ENCODE measurements at regions not wholly inside any gene's neighbourhood (a gene's known extent, or its start where the extent isn't known, plus 50 kb on each side); places are given as distances from the start of the nearest gene placed in this dataset.
A peak's percentile ranks its signal among the peaks of the same experiment; 100 is the strongest.

DNA sequence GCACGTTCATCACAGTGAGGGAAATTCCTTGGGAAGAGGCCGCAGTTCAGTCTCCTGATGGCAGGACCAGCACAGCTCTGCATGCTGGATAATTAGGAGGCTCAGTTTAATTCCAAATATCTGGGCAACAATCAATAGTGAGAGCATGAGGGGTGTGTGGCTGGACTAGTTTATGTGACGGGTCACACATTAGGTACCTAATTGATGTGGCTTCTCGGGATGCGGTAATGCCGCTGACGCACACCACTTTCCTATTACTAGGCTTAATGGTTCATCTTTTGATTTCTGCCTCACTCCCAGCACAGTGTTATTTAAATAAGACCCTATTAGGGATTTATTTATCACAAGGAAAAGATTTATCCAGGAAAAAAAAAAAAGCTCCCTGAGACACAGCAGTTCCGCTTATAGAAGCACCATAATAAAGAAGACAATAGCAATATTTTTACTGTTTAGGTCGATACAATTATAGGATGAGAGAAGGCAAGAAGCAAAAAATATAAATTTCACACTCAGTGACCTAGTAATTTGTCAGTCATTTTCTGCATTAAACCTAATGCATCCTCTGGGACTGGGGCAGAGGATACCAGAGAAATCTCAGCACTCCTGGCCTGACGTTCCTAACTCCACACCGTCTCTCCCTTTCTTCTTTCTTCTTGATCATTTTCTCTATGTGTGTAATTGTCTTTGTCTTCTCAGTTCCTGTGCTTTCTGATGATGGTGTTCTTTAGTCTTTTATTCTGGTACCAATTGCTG, 264.7 kb upstream of the SLC14A2 start:
- no peak for DNase-seq

DNA sequence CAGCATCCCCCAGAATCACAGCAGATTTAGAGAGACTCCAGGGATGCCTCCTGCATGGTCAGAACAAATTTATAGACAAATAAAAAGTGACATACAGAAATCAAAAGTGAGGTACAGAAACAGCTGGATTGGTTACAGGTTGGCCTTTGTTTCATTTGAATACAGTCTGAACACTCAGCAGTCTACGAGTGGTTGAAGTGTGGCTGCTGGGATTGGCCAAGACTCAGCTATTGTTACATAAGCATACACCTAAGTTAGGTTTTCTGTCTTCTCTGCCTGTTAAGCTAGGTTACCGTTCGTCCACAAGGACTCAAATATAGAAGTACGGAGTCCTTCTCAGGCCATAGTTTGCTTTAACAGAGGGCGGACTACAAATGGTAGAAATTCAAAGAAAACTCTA, 262.4 kb upstream of the SLC14A2 start:
- no peak for DNase-seq

DNA sequence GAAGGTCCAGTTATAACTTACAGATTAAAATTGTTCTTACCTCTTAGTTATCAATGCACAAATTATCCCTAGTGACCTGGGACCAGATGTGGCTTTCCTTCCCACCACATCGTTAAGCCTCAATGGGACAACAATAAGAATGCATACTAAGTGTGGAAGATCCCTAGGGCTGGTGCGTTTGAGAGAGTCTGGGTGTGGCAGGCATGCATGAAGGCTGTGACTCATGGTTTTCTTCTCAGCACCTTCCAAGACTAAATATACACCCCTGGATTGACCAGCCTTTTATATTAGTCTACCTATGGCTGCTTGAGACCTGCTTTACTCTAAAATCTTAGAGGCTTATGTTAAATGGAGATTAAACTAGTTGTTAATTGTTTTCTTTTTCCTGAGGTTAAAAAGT, 261.7 kb upstream of the SLC14A2 start:
- no peak for DNase-seq

DNA sequence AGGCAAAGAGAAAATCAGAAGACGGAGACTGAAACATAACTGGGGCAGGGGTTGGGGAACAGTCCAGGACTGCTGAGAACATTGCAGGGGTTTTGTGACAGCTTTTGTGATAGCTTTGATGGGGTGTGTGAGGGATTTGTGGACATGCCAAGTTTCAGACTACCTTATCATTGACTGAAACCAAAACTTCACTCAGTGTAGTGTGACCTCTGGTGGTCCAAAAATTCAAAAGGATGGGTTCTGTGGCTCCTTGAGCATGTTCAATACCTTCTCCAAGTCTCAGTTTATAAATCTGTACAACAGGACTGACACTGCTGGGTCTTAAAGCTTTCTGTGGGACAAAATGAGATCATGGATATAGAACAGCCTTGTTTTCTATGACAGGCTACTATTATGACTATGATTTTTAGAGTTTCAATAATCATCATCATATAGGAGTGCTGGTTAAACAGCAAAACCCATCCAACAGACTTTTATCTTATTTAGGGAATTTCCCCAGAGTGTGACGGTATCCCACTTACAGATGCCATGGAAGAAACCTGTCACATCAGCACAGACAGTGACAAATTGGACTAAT, 259.2 kb upstream of the SLC14A2 start:
- no peak for DNase-seq

DNA sequence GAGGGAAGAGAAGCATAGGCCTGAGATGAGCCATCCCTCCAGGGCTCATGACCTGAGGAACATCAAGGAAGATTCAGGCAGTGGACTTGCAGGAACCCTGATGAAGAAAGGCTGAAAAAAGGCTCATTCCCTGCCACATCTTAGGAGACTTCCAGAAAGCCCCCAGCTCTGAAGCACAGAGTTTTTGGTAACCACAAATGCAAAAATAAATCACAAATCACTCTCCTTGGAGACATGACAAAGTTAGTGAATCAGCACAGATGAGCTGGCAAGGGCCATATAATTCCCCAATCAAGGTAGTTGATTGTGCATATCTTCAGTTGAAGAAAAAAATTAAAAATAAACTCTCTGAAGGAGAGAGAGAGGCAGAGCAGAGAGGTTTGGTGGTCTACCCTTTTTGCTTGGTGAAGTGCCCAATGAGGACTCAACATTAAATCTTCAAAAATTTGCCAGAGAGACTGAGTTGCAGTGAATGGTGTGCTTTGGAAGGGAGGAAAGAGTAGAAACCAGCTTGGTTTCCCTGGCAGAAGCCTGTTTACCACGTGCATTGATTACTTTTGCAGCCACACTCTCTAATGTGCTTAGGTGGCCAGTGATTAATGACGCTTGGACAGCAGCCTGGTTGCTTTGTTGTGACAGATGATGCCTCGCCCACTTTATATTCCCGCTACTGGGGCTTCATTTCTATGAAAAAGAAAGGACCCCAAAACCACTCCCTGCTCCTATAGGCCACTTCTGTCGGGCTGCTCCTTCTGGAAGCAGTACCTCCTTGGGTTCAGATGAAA, 257.4 kb upstream of the SLC14A2 start:
- DNase-seq, result no peak

DNA sequence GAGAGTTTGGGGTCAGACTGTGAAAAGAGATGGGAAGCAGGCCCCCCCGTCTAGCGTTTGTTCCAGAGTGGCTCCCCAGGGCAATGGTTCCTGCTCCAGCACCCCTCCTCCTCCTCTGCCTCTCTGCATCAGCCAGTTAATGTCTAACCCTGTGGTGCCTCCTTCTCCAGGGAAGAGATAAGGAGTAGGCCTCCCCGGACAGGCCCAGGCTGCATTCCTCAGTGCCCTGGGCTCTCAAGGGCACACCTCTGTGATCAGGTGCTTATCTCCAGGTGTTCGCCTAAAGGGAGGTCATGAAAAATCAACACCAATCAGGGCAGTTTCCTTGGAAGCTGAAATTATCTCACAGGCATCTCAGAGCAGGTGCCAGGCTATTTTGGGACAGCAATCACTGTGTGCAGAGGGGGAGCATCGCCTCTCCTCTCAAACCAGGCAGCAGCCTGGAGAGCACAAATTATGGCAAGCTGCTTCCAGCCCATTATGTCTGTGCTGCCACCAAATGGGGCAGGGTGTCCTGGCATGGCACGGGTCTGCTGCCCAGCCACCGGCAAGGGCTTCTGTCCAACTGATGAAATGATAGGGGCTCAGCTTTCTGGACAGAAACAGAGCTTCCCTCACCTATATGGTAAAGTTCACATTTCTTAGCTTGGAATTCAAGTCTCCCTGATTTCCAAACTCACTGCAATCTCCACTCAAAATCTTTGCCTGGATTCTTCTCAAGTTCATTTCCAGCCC, 255.8 kb upstream of the SLC14A2 start:
- peak; percentile 18 for DNase-seq

DNA sequence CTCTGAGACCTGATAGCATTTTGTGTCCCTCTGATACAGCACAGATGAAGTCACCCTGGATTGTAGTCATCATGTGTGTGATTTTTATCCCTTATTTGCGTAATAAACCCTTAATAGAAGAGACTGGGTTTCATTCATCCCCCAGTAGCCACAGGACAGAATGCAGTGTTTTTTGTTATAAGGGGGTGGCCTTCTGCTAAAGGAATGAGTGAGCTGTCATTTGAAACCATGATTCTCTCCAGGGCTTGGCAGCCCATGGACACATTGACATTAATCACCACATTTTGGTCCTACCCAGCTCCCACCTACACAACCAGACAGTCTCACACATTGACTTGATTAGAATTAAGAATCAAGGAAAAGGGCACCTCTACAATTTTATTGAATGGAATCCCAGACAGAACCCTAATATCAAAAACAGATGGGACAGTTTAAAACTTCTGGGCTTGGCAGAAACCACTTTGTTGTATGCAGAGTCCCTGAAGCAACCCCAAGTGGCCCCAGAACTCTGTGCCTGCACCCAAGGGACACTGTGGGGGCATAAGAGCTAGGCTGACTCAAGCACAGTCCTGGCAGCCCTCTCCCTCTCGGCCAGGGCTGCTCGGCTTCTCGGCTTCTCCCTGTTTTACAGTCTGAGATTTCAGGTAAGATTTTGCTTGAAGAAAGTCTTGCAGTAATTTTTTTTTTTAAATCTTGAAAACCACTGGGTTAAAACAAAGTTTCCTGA, 254.0 kb upstream of the SLC14A2 start:
- DNase-seq, result no peak

DNA sequence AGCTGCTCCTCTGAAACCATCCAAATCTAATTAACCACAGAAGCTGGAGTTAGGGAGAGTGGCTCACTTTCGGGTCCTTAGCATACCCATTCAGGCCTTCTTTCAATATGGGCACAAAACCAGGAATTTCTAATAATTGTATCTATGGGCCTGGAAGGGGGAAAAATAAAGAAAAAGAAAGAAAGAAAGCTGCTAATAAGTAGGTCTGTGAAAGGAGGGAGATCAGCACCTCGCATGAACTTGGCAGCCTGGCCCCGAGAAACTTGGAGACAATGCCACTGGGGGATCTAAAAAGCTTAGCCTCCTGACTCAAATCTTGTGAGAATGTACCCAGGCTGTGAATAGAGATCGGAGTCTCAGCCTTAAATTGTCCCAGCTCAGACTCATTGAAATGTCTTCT, 252.1 kb upstream of the SLC14A2 start:
- DNase-seq, result no peak

DNA sequence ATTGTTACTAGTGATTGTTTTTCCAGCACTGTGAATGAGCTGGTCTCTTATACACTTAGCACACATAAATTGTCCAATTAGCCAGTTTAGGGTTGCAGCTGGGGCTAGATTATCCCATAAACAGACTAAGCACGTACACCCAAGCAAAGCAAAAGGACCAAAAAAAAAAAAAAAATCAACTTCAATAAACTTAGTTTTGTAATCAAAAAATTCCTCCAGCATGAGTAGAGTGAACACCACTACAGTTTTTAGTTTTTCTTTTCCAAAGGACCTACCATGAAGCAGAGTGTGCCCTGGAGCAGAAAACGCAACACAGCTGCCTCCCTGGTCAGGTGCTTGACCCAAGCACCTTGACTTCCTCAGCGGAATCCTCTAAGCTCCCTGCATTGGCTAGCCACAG, 249.4 kb upstream of the SLC14A2 start:
- peak; percentile 14 for DNase-seq

DNA sequence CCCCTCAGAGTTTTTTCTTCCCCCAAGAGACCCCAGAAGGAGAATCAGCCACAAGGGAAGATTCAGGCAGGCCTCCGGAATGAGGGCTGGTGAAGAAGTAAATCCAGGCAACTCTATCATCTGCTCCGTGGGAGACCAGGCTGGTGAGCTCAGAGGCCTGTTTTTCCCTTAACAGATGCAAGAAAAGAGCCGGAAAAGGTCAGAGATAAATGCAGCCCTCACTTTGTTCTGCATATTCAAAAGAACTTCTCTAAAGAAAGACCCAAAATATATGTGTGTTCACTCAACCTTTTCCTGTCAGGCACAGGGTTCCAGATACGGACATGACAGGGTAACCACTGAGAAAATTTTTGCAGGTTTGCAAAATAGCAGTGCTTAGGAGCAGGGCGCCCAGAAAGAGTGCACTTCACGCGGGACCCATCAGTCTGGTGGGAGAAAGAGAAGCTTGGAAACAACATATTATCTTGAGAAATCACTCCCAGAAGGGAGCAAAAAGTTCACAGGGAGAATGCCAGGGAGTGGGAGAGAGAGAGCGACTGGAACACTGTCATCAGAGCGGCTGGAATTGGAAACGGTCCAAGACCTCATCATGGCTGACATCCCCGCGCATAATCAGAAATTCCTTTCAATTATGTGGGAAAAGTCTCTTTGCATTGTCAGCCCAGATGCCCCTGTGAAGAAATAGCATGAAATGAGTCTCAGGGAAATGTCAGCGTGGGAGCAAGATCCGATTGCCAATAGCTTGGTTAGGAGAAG, 244.8 kb upstream of the SLC14A2 start:
- no peak for DNase-seq

DNA sequence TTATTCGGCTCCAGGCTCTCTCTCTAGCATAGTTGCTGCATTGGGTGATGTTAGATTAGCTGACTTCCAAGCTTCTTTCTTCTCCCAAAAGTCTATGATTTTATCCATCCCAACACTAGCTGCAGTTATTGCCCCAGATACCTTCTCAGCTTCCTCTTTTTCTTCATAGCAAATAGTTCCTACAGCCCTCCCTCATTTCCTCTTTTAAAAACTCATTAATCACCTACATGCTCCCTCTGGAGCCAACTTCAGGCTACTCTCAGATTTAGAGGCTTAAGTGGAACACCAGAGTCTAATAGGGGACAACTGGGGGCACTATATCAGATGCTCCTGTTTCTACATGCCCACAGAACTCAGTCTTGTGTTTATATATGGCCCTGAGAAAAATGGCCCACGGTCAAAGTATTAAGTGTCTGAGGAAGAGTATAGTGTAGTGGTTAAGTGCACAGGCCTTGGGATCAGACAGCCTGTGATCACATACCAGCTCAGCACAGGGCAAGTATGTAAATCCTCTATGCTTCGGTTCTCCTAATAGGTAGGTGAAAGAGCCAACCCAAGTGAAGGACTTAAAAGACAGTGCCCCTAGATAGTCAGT, 241.9 kb upstream of the SLC14A2 start:
- DNase-seq, result no peak

DNA sequence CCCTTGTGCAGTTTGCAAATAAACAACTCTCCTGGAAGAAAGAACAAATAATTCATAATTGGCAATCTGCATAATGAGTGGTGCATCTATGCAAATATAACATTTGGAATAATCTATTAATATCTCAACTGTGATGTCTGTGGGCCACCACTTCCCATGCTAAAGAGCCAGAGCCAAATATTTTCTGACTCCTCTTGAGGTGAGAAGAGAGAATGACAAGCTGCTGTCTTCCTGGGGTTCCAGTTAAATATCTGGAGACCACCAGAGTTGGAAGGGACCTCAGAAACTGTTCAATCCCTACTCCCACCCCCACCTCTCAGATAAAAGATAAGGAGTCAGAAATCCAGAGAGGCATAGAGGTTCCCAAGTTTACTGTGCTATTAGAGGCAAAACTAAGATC, 241.0 kb upstream of the SLC14A2 start:
- no peak for DNase-seq

DNA sequence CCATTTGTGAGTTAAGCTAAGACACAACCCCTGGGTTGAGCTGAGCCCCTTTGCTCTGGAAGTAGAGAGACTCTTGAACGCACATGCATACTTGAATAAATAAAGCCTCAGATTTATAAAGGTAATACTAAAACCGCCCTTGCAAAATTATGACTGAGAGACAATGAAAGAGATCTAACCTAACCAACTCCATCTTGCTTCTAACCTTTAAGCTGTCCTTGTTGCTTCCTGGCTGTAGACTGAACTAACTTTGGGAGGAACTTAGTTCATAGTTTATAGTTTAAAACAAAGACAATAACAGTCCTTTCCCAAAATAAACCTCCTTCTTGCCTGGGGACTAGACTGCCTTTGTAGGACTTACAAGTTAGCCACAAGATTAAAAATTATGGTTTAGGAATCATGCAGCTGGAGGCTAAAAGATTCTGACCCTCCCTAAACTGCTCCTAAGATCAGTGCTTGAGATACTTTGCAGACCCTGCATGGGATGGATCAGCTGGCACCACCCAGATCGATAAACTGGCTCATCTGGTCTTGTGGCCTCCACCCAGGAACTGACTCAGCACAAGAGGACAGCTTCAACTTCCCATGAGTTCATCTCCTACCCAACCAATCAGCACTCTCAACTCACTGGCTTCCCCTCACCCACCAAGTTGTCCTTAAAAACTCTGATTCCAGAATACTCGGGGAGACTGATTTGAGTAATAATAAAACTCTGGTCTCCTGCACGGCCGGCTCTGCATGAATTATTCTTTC, 240.2 kb upstream of the SLC14A2 start:
- DNase-seq, result no peak

DNA sequence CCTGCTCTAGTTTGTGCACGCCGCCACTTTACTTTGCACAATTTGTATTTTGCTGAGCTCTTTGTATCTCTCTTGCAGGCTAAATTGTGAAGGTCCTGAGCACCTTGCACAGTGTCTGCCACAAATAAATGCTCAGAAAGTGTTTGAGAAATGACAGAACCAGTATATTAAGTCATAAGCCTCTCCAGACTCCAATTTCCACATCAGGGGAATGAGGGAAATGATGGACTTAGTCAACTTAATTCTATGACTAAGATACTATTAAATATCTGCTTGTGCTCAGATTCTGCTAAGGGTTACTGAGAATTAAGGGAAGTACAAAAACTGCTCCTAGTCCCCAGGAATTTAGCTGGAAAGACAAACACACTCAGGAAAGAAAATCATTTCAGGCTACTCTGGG, 239.1 kb upstream of the SLC14A2 start:
- DNase-seq, result no peak

DNA sequence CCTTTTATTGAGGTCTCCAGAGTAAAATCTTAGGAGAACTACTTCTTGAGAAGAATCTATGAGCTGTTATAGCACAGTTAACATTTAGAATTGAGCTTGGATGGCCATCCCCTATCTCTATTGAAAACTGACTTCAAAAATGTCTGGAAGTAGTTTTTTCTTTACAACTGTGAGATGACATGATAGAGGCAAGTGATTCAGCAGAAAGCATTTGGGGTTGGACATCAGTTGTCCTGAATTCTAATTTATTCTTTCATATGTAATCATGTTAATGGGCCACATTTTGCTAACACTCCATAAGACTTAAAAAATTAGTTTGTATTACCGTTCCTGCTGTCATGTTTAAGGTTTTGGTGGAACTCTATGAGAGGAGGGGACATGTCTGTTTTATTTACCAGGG, 237.0 kb upstream of the SLC14A2 start:
- no peak for DNase-seq

DNA sequence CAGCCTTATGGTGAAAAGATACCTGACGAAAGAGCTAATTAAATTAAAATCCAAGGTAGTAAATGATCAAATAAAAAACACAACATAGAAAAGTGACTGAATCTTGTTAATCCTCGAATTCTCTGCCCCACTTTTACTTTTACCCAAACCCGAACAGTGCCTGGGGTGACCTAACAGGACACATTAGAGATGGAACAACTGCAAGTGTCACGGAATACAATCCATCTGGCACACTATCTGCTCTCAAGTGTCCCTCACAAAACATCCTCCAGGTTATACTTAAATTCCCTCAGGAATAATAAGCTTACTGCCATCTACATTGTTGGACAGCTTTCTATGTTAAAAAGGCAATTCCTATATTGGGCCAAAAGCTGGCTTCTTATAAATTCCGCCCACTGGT, 236.3 kb upstream of the SLC14A2 start:
- DNase-seq, result no peak

DNA sequence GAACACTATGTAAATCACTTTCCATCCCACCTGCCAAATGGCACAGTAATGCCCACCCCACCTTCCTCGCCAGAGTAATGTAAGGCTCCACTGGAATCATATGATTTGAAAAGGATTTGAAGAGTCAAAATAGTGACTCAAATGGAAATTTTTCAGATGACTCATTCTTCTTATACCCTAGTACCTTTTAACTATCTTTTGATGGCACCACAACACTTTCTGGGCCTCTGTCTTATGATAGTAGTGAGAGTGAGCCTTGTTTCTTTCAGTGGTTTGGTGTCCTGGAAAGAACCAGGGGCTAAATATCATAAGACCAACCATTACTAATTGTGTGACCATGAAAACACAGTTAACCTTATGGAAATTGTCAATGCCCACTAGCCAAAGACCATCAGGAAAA, 235.4 kb upstream of the SLC14A2 start:
- no peak for DNase-seq

DNA sequence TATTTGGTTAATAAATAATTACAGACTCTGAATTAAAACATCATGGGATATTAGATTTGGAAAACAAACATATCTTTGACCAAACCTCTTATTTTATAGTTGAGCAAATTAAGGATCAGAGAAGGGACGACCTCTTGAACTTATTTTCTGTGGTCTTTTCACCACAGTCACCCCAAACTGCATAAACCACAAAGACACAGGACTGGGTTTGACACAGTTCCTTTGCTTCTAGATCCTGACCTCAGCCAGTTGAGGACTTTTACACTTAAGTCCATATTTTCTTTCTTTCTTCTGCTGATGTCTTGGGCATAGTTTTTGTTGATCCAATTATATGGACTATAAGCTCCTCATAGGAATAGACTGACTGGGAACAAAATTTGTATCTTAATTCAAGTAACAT, 234.0 kb upstream of the SLC14A2 start:
- DNase-seq, result no peak

DNA sequence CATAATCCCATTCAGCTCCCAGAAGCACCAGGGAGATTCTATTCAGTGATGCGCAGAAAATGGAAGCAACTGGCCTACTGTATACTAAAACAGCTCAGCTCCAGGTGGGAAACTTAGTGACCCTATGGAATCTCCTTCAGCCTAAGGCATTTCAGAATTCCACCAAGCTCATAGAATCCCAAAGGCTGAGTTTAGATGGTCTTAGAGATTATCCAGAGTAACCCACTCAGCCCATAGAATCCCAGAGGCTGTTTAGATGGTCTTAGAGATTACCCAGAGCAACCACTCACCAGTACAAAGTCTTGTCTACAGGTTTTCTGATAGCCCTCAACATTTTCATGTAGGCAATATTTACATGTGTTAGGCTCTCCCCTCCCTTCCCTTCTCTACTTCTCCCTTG, 232.0 kb upstream of the SLC14A2 start:
- DNase-seq, result no peak

DNA sequence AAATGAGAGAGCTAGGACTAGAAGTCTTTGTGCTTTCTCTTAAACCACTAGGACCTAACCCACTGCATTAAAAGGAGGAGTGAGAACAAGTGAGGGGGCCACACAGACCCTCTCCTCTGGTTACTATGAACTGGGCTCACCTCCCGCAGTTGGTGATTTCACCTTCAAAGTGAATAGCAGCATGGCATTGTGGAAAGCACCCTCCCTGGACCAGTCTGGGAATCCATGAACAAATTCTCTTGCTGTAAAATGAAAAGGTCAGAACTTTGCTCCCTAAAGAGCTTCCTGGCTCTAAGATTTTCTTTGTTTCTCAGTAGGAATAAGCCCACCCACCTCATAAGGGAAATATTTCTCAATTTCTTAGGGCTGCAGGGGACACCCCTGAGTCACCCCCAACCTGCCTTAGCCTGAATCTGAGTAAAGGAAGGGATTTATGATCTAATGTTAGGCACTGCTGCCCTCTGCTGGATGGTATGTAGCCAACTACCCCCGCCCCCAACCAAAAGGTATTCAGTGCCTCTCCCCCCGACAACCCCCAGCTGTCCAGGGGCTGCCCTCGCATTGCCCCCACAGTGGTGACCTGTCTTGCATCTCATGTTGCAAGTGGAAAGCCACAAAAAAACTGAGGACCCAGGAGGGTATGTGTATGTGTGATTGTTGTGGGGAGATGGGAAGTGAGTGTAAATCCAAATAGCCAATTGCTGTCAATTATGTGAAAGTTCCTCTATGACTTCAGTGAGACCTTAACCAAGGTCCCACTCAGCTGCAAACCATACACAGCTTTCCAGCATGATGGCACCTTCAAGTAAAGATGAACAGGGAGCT, 230.9 kb upstream of the SLC14A2 start:
- peak; percentile 52 for DNase-seq

Data from NCI-H1436 (cell line).